22Rv1 (cell line): ENCODE measurements at regions not wholly inside any gene's neighbourhood (a gene's known extent, or its start where the extent isn't known, plus 50 kb on each side); places are given as distances from the start of the nearest gene placed in this dataset.

Source experiments
- H3K27ac ChIP-seq: fragments of 450-650 bp; 2 replicates; pipeline ENCODE4 v1.5.1; 2017
- CTCF ChIP-seq: fragments of 450-650 bp; IDR thresholded peaks from 2 replicates; pipeline ENCODE4 v1.5.1; 2017; ENCODE audit warnings: mild to moderate bottlenecking
- ZFX ChIP-seq: fragments of 450-650 bp; IDR thresholded peaks from 2 replicates; pipeline ENCODE4 v1.6.1; 2017; ENCODE audit warnings: antibody characterized with exemption, borderline replicate concordance

DNA sequence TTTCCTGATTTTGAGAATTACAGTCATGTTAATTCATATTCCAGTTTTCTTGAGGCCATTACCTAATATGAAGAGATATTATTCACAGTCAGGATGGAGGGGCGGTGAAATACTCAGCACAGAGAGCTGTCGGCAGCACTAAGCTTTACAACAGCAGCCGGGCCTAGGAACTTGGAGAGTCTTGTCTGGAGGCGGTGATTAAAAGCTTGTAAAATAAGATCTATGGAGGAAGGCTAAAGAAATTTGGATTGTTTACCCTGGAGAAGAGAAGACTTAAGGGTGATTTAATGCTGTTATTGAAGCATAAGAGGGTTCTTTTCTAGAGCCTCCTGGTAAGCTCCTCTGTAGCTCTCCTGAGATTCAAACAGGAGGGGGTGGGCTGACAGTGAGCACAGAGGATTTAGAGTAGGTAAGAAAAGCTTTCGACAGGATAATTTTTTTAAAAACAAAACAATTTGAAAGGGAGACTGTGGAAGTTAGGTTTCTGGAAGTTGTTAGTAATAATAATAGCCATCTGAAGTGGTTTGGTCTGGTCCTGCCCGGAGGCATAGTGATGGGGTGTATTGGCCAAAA, 406.3 kb upstream of the ADAMTSL1 start:
- no peak overlapping the region for H3K27ac ChIP-seq
- no peak for TF ChIP-seq ZFX
- no peak for TF ChIP-seq CTCF

DNA sequence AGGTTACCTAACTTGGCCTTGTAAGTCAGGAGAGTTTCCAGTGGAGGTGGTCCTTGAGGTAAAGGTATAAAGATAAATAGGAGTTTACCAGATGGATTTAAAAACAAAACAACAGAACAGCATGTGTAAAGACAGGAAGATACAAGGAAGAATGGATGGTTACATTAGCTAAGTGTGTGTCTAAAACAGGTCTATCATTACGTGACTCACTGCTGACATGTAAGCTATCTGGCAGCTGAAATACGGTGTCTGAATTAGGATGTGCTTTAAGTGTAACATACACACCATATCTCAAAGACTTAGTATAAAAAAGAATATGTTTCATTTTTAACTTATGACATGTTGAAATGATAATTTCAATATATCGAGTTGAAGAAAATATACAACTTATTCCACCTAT, 405.1 kb upstream of the ADAMTSL1 start:
- TF ChIP-seq CTCF (no peak), ZFX (no peak)

DNA sequence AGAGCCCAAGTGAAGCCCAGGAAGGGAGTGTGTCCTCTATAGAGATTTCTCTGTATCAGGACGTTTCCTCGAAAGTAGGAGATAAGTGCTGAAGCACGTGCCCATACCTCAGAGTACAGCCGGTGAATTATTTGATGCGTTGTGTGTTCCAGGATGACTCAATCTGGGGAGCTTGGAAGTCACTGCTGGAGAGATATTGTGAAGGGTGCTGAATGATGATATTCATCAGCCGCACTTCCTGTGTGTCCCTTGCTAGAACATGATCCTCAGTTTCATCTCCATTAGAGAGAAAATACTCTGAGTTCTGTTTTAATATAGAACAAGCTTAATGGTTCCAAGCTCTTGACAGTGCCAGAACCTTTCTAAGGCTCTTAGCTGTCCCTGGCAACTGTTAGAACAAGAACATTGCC, 402.3 kb upstream of the ADAMTSL1 start:
- no peak overlapping the region for H3K27ac ChIP-seq
- TF ChIP-seq CTCF, result no peak
- TF ChIP-seq ZFX, result no peak

More for the DNA sequence above, 405.1 kb upstream of the ADAMTSL1 start:
- H3K27ac ChIP-seq, result no peak overlapping the region

GRCh38 chr9:18073002-18073401, 401.0 kb upstream of the ADAMTSL1 start:
- H3K27ac ChIP-seq, result no peak overlapping the region
- TF ChIP-seq ZFX (no peak), CTCF (no peak)

DNA sequence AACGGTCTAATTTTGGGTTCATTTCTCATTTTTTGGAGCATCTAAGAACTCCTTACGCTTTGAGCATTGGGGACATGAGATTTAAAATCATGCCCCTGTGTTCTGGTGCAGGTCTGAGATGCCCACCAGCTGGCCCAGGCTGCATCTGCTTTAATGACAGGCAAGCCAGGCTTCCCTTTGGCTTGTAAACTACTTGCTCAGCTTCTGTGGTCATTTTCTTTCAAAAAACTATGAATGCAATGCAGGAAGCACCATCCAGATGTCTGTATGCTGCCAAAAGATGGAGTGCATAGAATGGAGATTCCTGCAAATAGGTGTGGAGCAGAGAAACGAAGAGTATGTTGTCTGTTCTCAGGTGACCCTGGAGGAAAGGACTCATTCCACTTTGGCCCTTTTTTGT, 399.9 kb upstream of the ADAMTSL1 start:
- no peak overlapping the region for H3K27ac ChIP-seq
- no peak for TF ChIP-seq ZFX
- TF ChIP-seq CTCF, result no peak

DNA sequence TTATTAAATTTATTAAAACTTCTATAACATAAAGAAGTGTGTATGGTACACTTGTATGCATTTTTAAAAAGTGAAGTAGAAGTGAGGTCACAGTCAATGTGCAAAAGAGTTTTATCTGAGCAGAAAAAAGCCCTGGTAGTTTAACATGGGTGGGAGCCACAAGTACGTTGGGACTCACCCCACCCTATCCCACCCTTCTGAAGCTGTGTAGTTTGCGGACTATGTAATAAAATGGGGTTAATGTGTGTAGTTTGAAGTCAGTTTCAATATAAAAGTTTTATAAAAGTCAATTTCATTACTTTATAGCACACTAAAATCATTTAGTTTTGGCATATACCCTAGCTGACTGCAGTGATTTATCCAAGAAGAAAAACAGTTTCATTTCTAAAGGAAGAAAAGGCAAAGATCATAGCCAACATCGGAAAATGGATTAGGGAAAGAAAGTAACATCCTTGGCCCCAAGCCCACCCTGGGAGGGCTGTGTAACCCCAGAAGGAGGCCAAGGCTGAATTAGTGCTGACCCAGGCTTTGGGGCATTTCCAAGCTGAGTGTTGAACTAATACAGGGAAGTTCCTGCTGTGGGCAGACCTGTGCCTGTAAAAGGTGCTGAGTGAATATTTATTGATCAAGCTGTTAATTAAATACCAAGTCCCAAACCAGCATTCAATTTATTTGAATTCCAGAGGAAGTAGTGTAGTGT, 398.6 kb upstream of the ADAMTSL1 start:
- H3K27ac ChIP-seq, result no peak overlapping the region
- TF ChIP-seq CTCF (no peak), ZFX (no peak)

GRCh38 chr9:18077941-18078678, 395.8 kb upstream of the ADAMTSL1 start:
- TF ChIP-seq ZFX, result no peak
- no peak overlapping the region for H3K27ac ChIP-seq
